HL-60 (cell line): ENCODE measurements at regions not wholly inside any gene's neighbourhood (a gene's known extent, or its start where the extent isn't known, plus 50 kb on each side); places are given as distances from the start of the nearest gene placed in this dataset.

Source experiments
- DNase-seq, 2 experiments: peaks; one replicate each; pipeline ENCODE4 v3.0.0-alpha.2; 2010 to 2020; ENCODE audit warnings: low read depth in 1 of 2, low spot score in 1 of 2
- H3K27ac ChIP-seq: fragments of 250-450 bp; sonication (Bioruptor Pico); replicated peaks from 2 replicates; pipeline ENCODE4 v1.5.1; 2020; ENCODE audit warnings: mild to moderate bottlenecking, moderate library complexity
- H3K27me3 ChIP-seq: fragments of 250-450 bp; sonication (Bioruptor Pico); 2 replicates; pipeline ENCODE4 v1.5.1; 2021; ENCODE audit warnings: mild to moderate bottlenecking, moderate library complexity; ENCODE audit not compliant: insufficient read depth, poor library complexity, severe bottlenecking
- H3K4me3 ChIP-seq: replicated peaks from 2 replicates; pipeline ENCODE4 v1.5.1; 2011; ENCODE audit warnings: mild to moderate bottlenecking, control low read depth, low read length; ENCODE audit not compliant: insufficient read depth
- GABPA ChIP-seq: IDR thresholded peaks from 2 replicates; pipeline ENCODE4 v1.6.1; 2012; ENCODE audit warnings: low read depth
- POLR2AphosphoS5 ChIP-seq: IDR thresholded peaks from 2 replicates; pipeline ENCODE4 v1.6.1; 2012; ENCODE audit warnings: low read depth
- SPI1 ChIP-seq: IDR thresholded peaks from 2 replicates; pipeline ENCODE4 v1.6.1; 2012; ENCODE audit warnings: low read depth, mild to moderate bottlenecking, borderline replicate concordance
- TF ChIP-seq, protein P1 (sequence below): IDR thresholded peaks from one replicate; pipeline ENCODE4 v1.5.1; 2011; ENCODE audit warnings: low read length, control low read depth, inconsistent platforms; ENCODE audit not compliant: insufficient read depth
- TF ChIP-seq, protein P2 (sequence below): IDR thresholded peaks from 2 replicates; pipeline ENCODE4 v1.6.1; 2012; ENCODE audit warnings: low read depth; ENCODE audit not compliant: insufficient replicate concordance

DNA sequence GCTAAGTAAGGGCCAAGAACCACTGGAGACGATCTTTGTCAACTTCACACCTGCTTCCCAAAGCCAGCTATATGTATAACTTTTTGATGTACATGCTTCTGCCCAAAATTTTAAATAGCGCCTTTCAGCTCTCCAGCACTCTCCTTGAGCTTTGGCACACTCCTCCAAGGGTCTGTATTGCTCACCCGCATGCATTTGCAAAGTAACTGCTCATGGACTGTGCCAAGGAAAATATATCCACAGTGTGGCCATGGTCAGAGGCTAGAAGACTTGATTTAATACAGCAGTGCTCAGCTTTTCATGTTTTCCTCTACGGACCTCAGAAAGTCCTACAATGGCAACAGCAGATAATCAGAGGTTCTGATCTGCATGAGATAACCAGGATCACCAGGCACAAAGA, 550.1 kb downstream of the SOX6 start:
- H3K4me3 ChIP-seq = no peak overlapping the region
- H3K27ac ChIP-seq = no peak overlapping the region
- no peaks in the 10 kb centered on the region for H3K27me3 ChIP-seq
- no peak for DNase-seq
- TF ChIP-seq GABPA = no peak
- TF ChIP-seq, protein P1, sequence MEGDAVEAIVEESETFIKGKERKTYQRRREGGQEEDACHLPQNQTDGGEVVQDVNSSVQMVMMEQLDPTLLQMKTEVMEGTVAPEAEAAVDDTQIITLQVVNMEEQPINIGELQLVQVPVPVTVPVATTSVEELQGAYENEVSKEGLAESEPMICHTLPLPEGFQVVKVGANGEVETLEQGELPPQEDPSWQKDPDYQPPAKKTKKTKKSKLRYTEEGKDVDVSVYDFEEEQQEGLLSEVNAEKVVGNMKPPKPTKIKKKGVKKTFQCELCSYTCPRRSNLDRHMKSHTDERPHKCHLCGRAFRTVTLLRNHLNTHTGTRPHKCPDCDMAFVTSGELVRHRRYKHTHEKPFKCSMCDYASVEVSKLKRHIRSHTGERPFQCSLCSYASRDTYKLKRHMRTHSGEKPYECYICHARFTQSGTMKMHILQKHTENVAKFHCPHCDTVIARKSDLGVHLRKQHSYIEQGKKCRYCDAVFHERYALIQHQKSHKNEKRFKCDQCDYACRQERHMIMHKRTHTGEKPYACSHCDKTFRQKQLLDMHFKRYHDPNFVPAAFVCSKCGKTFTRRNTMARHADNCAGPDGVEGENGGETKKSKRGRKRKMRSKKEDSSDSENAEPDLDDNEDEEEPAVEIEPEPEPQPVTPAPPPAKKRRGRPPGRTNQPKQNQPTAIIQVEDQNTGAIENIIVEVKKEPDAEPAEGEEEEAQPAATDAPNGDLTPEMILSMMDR = no peak
- TF ChIP-seq POLR2AphosphoS5 = no peak
- TF ChIP-seq, protein P2, sequence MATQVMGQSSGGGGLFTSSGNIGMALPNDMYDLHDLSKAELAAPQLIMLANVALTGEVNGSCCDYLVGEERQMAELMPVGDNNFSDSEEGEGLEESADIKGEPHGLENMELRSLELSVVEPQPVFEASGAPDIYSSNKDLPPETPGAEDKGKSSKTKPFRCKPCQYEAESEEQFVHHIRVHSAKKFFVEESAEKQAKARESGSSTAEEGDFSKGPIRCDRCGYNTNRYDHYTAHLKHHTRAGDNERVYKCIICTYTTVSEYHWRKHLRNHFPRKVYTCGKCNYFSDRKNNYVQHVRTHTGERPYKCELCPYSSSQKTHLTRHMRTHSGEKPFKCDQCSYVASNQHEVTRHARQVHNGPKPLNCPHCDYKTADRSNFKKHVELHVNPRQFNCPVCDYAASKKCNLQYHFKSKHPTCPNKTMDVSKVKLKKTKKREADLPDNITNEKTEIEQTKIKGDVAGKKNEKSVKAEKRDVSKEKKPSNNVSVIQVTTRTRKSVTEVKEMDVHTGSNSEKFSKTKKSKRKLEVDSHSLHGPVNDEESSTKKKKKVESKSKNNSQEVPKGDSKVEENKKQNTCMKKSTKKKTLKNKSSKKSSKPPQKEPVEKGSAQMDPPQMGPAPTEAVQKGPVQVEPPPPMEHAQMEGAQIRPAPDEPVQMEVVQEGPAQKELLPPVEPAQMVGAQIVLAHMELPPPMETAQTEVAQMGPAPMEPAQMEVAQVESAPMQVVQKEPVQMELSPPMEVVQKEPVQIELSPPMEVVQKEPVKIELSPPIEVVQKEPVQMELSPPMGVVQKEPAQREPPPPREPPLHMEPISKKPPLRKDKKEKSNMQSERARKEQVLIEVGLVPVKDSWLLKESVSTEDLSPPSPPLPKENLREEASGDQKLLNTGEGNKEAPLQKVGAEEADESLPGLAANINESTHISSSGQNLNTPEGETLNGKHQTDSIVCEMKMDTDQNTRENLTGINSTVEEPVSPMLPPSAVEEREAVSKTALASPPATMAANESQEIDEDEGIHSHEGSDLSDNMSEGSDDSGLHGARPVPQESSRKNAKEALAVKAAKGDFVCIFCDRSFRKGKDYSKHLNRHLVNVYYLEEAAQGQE = no peak
- TF ChIP-seq SPI1 = no peak

DNA sequence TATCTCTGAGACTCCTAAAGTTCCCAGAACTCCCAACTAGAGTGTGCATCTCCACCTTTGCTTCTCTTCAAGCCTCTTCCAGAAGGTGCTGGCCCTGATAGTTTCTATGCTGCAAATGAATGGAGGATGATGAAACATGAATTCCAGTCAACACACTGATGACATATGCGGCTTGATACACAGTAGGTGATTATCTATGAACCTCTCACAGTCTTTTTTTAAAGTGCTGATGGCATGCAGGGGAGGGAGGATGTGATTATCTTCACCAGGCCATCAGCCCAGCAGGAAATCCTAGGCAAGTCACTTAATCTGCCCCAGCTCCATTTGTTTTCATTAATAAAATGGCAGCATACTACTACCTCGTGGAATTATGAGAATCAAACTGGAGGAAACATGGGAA, 548.5 kb downstream of the SOX6 start:
- Histone ChIP-seq H3K27ac (no peak overlapping the region), H3K27me3 (no peaks in the 10 kb centered on the region), H3K4me3 (no peak overlapping the region)
- DNase-seq = no peak
- no peak for TF ChIP-seq GABPA
- TF ChIP-seq, protein P2 = no peak
- no peak for TF ChIP-seq SPI1

DNA sequence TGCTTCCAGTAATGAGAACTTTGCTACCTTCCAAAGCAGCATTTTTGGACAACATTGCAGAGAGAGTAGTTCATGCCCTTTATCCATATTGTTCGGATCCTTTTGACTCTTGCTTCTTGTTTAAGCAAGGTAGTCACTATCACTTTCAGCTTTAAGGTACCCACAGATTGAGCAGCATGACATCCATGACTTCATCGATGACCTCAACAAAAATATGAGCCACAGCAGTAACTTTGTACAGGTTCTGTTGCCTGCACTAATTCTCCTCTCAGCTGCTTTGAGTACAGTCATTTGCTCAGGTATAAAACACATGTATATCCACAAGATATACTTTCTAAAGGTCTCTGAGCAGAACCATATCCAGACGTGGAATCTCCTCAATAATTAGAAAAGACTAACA, 546.3 kb downstream of the SOX6 start:
- TF ChIP-seq POLR2AphosphoS5 = no peak
- no peak for TF ChIP-seq GABPA
- TF ChIP-seq, protein P1 = no peak
- TF ChIP-seq SPI1 = no peak
- TF ChIP-seq, protein P2 = no peak
- Histone ChIP-seq H3K27ac (no peak overlapping the region), H3K4me3 (no peak overlapping the region), H3K27me3 (no peaks in the 10 kb centered on the region)
- no peak for DNase-seq

DNA sequence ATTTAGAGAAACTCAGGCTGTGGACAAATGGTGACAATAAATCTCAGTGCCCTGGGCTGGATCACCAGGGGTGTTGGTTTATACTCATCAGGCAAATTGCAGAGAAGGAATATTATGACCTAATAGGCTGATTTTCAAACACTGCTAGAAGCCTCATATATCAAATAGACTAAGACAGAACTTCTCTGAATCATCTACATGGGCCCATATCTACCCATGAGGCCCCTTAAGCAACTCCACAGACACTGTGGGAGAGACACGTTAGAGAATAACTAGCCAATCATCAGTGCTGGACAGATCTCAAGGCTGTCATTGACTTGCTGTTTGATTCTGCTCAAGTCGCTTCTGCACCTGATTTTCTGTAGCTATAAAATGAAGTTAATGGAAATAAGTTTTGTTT, 545.8 kb downstream of the SOX6 start:
- Histone ChIP-seq H3K27ac (no peak overlapping the region), H3K27me3 (no peaks in the 10 kb centered on the region), H3K4me3 (no peak overlapping the region)
- no peak for DNase-seq
- TF ChIP-seq, protein P2 = no peak
- TF ChIP-seq POLR2AphosphoS5 = no peak
- TF ChIP-seq, protein P1 = no peak
- no peak for TF ChIP-seq SPI1
- no peak for TF ChIP-seq GABPA
